Heart left ventricle (tissue), 16 donors: ENCODE measurements at regions not wholly inside any gene's neighbourhood (a gene's known extent, or its start where the extent isn't known, plus 50 kb on each side); places are given as distances from the start of the nearest gene placed in this dataset.

Experiments
- ATAC-seq, 4 donors: fragments of 200-7000 bp; cut with Tn5 transposase; one replicate each; pipeline ENCODE4 v1.9.1; 2020 to 2022; ENCODE audit warnings: moderate library complexity in 4 of 4, mild to moderate bottlenecking in 3 of 4, moderate number of reproducible peaks in 1 of 4
- DNase-seq, 5 donors: peaks; one replicate each; pipeline ENCODE4 v3.0.0-alpha.2; 2020
- H3K27ac ChIP-seq, 12 donors: fragments of 200-600 bp; sonication (generic) in 4 of 12; one replicate each; pipeline versions ENCODE4 v1.5.0 to v1.8.0; 2016 to 2022; ENCODE audit warnings: mild to moderate bottlenecking in 2 of 12
- H3K27me3 ChIP-seq, 9 donors: fragments of 200-600 bp; sonication (generic) in 2 of 9; one replicate each; pipeline versions ENCODE4 v1.5.1 to v1.8.0; 2016 to 2022; ENCODE audit warnings: mild to moderate bottlenecking in 3 of 9
- H3K36me3 ChIP-seq, 9 donors: fragments of 200-600 bp; sonication (generic) in 2 of 9; one replicate each; pipeline versions ENCODE4 v1.5.0 to v1.8.0; 2018 to 2022; ENCODE audit warnings: mild to moderate bottlenecking in 2 of 9
- H3K4me1 ChIP-seq, 12 donors: fragments of 200-600 bp; sonication (generic) in 4 of 12; one replicate each; pipeline versions ENCODE4 v1.5.0 to v1.8.0; 2016 to 2022; ENCODE audit warnings: mild to moderate bottlenecking in 3 of 12
- H3K4me3 ChIP-seq, 12 donors: fragments of 200-600 bp; sonication (generic) in 4 of 12; one replicate each; pipeline versions ENCODE4 v1.5.0 to v1.8.0; 2017 to 2022; ENCODE audit warnings: mild to moderate bottlenecking in 9 of 12, moderate library complexity in 4 of 12
- H3K9me3 ChIP-seq, 12 donors: fragments of 200-600 bp; sonication (generic) in 4 of 12; one replicate each; pipeline versions ENCODE4 v1.5.0 to v1.8.0; 2016 to 2022; ENCODE audit warnings: mild to moderate bottlenecking in 1 of 12
- POLR2A ChIP-seq, 2 donors: fragments of 450-650 bp; IDR thresholded peaks; one replicate each; pipeline ENCODE4 v1.6.1; 2017; ENCODE audit warnings: antibody characterized with exemption in 2 of 2, mild to moderate bottlenecking in 2 of 2, moderate library complexity in 2 of 2
- WGBS, 4 donors: extraction: QIAGEN DNeasy Blood & Tissue Kit in 2 of 4; methylation state at CpG; one replicate each; pipeline versions ENCODE4 v1.1.5 to v1.1.7; 2013 to 2018; 5-methylcytosine and 5-hydroxymethylcytosine counted together
- intact Hi-C, 10 donors: fragments of 100-400 bp; cut with DNase I; formaldehyde crosslinking; loops; one replicate each; pipeline versions ENCODE4 v1.11.1 to v1.14.2; 2022
- TF ChIP-seq, protein P1 (sequence below), 12 donors: fragments of 200-600 bp; sonication (generic) in 4 of 12; IDR thresholded peaks; one replicate each; pipeline versions ENCODE4 v1.5.0 to v1.8.0; 2018 to 2022; ENCODE audit warnings: antibody characterized with exemption in 12 of 12, mild to moderate bottlenecking in 5 of 12
- donor health status: ischemic (EF 13 %, LVEDD 7.1; RV severe dilation, severe dysfunction).
- donor health status: healthy with polysubstance abuse.
- donor health status: DM: no; HTN: yes; CAD: no.
- donor health status: DM: no; HTN: no; CAD: no.
- donor health status: ischemic (EF 25% LVEDD 6.9; RV normal size, moderate dysfunction).
- donor health status: ischemic (EF 25% LVEDD 5.7; RV mildly dilated, moderate dysfunction).
- donor health status: healthy.
- donor health status: DM: yes; HTN: yes; CAD: no.
- donor health status: ischemic (EF 35%, LVEDD 5.7; RV mildly dilated, moderate dysfunction).
- donor health status: nonischemic (EF 11% LVEDD 7.7; RV severe dilation, severe dysfunction).
- donor health status: DM: yes; HTN: yes; CAD: no.
- donor health status: PGD.
- donor health status: ischemic (EF 29% LVEDD 5.4; RV normal size, mild dysfunction).
- donor health status: nonischemic (EF 23%, LVEDD 6.1; RV moderate dilation, normal function).

DNA sequence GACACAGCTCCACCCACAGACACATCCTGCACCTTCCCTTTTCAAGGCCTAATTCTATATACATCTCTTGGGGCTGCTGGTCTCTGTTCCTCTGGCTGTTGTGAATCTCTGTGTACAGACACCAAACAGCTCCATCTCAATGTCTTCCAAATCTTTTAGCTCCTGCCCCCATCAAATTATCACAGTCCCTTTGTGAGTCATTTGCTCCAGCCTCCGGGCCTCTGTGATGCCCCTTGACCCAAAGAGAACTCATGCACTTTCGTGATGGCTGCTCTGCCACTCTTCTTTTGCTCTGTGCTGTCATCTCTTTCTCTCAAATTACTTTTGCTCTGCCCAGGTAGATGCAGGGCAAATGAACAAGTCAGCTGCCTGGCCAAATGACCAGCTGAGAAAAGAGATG is 369.0 kb upstream of the CDIN1 start:
- DNase-seq: no peak
- ATAC-seq: no peak
- Histone ChIP-seq H3K27me3 (no peaks in the 10 kb centered on the region), H3K9me3 (no peaks in the 10 kb centered on the region), H3K36me3 (no peaks in the 10 kb centered on the region), H3K4me1 (no peaks in the 10 kb centered on the region), H3K4me3 (no peak overlapping the region), H3K27ac (no peak overlapping the region)
- intact Hi-C loops: no loop called here
- no peak for TF ChIP-seq POLR2A (IDR thresholded peaks at IDR 0.05)
- TF ChIP-seq, protein P1, sequence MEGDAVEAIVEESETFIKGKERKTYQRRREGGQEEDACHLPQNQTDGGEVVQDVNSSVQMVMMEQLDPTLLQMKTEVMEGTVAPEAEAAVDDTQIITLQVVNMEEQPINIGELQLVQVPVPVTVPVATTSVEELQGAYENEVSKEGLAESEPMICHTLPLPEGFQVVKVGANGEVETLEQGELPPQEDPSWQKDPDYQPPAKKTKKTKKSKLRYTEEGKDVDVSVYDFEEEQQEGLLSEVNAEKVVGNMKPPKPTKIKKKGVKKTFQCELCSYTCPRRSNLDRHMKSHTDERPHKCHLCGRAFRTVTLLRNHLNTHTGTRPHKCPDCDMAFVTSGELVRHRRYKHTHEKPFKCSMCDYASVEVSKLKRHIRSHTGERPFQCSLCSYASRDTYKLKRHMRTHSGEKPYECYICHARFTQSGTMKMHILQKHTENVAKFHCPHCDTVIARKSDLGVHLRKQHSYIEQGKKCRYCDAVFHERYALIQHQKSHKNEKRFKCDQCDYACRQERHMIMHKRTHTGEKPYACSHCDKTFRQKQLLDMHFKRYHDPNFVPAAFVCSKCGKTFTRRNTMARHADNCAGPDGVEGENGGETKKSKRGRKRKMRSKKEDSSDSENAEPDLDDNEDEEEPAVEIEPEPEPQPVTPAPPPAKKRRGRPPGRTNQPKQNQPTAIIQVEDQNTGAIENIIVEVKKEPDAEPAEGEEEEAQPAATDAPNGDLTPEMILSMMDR (IDR thresholded peaks at IDR 0.05): no peak
- 71 to 84% (median 74%) methylated on average over 2 of the region's 2 CpGs for WGBS, 4 donors

DNA sequence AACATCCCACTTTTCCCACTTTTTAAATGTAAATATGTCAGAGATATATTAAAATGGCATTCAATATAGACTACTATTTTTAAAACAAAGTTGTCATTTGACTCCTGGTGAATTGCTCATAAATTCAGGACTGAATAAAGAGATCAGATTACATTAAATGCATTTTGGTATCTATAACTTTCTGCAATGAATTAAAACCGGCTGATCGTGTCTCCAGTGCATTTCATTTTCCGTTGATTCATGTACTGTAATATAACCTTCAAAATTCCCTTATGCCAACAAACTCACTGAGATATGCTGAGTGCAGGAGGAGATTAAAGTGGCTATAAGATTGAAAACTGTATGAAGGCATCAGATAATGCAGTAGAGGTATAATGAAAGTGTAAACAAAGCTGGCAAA is 361.1 kb upstream of the CDIN1 start:
- H3K4me1 ChIP-seq: no peaks in the 10 kb centered on the region
- peaks cover 0 to 18% (median 7%) of the 10 kb centered on the region in 12 donors for H3K9me3 ChIP-seq
- intact Hi-C loops: no loop called here
- H3K36me3 ChIP-seq: no peaks in the 10 kb centered on the region
- TF ChIP-seq, protein P1 (IDR thresholded peaks at IDR 0.05): no peak
- no peak for TF ChIP-seq POLR2A (IDR thresholded peaks at IDR 0.05)
- no peak for ATAC-seq
- H3K27ac ChIP-seq: no peak overlapping the region
- H3K27me3 ChIP-seq: no peaks in the 10 kb centered on the region
- 89 to 94% (median 92%) methylated on average over 3 of the region's 3 CpGs for WGBS, 4 donors
- DNase-seq: no peak
- no peak overlapping the region for H3K4me3 ChIP-seq

DNA sequence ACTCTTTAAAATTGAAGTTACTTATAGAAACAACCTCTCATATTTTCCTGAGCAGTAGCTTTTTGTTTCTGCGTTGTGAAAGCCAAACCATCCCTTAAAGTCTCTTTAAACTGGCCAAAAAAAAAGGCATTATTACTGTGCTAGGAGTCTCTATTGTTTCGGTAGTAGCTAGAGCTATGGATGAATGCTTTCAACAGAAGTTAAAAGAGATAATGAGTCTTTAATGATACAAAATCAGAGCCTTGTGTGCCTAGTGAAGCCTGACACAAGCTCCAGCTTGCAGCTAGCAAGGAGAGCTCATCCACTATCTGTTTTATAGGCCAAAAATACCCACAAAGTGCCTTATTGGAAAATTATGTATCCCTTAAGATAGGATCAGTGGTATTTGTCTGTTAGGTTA is 360.4 kb upstream of the CDIN1 start:
- Histone ChIP-seq H3K27me3 (no peaks in the 10 kb centered on the region), H3K36me3 (no peaks in the 10 kb centered on the region), H3K4me1 (no peaks in the 10 kb centered on the region), H3K27ac (no peak overlapping the region), H3K4me3 (no peak overlapping the region), H3K9me3 (peaks cover 0 to 18% (median 7%) of the 10 kb centered on the region in 12 donors)
- DNase-seq (no peak), ATAC-seq (no peak)
- WGBS, 4 donors: 80 to 90% (median 86%) methylated on average over 2 of the region's 2 CpGs
- TF ChIP-seq POLR2A (IDR thresholded peaks at IDR 0.05): no peak
- TF ChIP-seq, protein P1 (IDR thresholded peaks at IDR 0.05): no peak
- intact Hi-C loops: no loop called here

DNA sequence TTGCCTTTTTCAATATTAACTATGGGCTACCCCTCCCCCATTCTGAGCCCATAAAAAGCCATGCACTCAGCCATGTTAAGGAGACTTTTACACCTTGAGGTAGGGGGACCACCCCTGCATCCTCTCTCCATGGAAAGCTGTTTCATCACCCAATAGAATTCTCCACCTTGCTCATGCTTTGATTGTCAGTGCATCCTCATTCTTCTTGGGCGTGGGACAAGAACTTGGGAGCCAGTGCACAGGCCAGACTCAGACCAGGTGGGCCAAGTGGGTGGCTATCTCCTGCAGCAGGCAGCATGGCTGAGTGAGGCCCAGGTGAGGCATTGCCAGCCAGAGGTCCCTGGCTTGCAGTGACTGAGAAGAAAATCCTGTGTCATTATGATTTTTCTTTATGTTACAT is 357.4 kb upstream of the CDIN1 start:
- WGBS, 4 donors: 90 to 100% (median 98%) methylated on average over 1 of the region's 1 CpG
- intact Hi-C loops: no loop called here
- TF ChIP-seq POLR2A (IDR thresholded peaks at IDR 0.05): no peak
- TF ChIP-seq, protein P1 (IDR thresholded peaks at IDR 0.05): no peak
- Histone ChIP-seq H3K36me3 (no peaks in the 10 kb centered on the region), H3K27ac (no peak overlapping the region), H3K27me3 (no peaks in the 10 kb centered on the region), H3K4me1 (no peaks in the 10 kb centered on the region), H3K9me3 (peaks cover 0 to 24% (median 7%) of the 10 kb centered on the region in 12 donors), H3K4me3 (no peak overlapping the region)
- no peak for DNase-seq
- no peak for ATAC-seq
